ENCODE measurements at regions not wholly inside any gene's neighbourhood (a gene's known extent, or its start where the extent isn't known, plus 50 kb on each side); places are given as distances from the start of the nearest gene placed in this dataset.

DNA sequence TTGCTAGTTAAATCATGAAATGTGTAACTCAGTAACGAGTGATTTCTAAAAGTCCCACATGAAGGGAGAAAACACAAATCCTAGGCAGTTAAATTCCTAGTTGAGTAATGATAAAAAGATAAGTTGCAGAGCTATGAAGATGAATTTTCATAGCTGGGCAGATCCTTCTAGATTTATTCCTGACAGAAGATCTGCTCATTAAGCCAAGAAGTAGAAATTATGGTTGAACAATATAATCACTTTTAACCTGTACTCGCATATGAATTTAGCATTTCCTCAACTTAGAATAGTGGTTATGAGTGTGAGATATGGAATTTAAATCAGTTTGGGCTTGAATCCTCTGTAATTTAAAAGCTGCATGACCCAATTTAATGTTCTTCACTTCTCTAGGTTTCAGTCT, 359.2 kb upstream of the HSF2 start:
- no peak for DNase-seq (ENCODE audit: low spot score in 2 of 2)
- Histone ChIP-seq H3K4me3 (no peak overlapping the region), H3K27me3 (no peaks in the 10 kb centered on the region), H3K4me1 (peaks cover 0 to 3% (median 0%) of the 10 kb centered on the region in 4 donors), H3K27ac (no peak overlapping the region), H3K36me3 (no peaks in the 10 kb centered on the region), H3K9me3 (no peaks in the 10 kb centered on the region)
- TF ChIP-seq EP300 (IDR thresholded peaks at IDR 0.05) (no peak), POLR2A (IDR thresholded peaks at IDR 0.05) (no peak)
- TF ChIP-seq, protein P1, sequence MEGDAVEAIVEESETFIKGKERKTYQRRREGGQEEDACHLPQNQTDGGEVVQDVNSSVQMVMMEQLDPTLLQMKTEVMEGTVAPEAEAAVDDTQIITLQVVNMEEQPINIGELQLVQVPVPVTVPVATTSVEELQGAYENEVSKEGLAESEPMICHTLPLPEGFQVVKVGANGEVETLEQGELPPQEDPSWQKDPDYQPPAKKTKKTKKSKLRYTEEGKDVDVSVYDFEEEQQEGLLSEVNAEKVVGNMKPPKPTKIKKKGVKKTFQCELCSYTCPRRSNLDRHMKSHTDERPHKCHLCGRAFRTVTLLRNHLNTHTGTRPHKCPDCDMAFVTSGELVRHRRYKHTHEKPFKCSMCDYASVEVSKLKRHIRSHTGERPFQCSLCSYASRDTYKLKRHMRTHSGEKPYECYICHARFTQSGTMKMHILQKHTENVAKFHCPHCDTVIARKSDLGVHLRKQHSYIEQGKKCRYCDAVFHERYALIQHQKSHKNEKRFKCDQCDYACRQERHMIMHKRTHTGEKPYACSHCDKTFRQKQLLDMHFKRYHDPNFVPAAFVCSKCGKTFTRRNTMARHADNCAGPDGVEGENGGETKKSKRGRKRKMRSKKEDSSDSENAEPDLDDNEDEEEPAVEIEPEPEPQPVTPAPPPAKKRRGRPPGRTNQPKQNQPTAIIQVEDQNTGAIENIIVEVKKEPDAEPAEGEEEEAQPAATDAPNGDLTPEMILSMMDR (IDR thresholded peaks at IDR 0.05), result no peak
- 87 to 90% methylated on average over 2 of the region's 2 CpGs for WGBS, 2 donors

DNA sequence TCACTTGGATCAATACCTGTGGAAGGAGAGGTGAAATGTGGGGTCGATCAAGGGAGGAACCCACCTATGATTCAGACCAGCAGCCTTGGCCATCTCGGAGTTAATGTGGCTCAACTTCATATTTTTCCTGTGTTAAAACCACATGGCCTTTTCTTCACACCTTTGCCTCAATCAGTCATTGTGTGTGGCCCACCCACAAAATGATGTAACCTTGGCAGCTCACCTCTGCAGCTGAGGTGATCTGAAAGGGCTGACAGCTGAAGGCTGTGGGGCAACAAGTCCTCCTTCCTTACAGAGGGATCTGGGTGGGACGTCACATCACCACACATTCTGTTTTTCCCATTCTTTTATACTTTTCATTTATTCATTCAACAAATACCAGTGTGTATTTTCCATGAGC, 357.1 kb upstream of the HSF2 start:
- WGBS, 2 donors, result 85 to 89% methylated on average over 3 of the region's 3 CpGs
- no peaks in the 10 kb centered on the region for H3K9me3 ChIP-seq

DNA sequence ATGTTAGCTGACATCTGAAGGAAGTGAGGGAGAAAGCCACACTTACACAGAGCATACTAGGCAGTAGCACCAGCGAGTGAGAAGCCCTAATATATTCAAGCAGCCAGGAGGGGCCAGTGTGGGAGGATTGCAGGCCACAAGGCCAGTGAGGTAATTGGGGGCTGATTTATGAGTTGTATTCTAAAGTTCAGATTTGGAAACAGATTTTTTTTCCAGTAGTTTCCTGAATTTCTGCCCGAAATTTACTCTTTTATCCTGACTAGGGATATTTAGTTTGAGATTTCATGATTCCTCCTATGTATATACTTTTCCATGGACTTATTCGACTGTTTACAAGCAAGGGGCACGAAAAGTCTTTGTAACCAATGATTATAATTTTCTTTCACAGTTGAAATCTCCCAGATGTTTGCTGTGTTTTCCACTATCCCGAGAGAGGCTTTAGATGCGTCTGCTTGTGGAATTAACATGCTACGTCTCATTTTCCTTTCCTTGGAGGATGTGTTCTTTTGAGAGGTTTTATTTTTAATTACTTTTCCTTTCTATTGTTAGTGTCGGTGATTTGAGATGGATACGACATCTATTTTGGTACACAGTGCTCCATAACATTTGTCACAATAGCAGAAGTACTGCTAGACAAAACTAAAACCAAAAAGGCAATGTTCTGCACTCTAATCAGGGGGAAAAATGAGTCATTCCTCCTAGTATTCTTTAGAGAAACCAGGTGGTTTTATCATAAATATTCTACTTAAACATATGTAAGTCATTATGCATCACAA, 356.3 kb upstream of the HSF2 start:
- no peaks in the 10 kb centered on the region for H3K27me3 ChIP-seq
- no peak overlapping the region for H3K27ac ChIP-seq
- TF ChIP-seq EP300 (IDR thresholded peaks at IDR 0.05), result no peak
- TF ChIP-seq, protein P1 (IDR thresholded peaks at IDR 0.05), result no peak
- no peak for TF ChIP-seq POLR2A (IDR thresholded peaks at IDR 0.05)
- no peak for DNase-seq (ENCODE audit: low spot score in 2 of 2)
- H3K36me3 ChIP-seq, result no peaks in the 10 kb centered on the region
- H3K4me1 ChIP-seq, result peaks cover 0 to 3% (median 0%) of the 10 kb centered on the region in 4 donors
- H3K9me3 ChIP-seq, result no peaks in the 10 kb centered on the region
- no peak overlapping the region for H3K4me3 ChIP-seq
- 39 to 52% methylated on average over 9 of the region's 9 CpGs for WGBS, 2 donors

More for the DNA sequence above, 357.1 kb upstream of the HSF2 start:
- Histone ChIP-seq H3K4me3 (no peak overlapping the region), H3K4me1 (peaks cover 0 to 3% (median 0%) of the 10 kb centered on the region in 4 donors), H3K36me3 (no peaks in the 10 kb centered on the region), H3K27me3 (no peaks in the 10 kb centered on the region), H3K27ac (no peak overlapping the region)
- TF ChIP-seq, protein P1 (IDR thresholded peaks at IDR 0.05), result no peak
- TF ChIP-seq EP300 (IDR thresholded peaks at IDR 0.05) (no peak), POLR2A (IDR thresholded peaks at IDR 0.05) (no peak)
- DNase-seq (ENCODE audit: low spot score in 2 of 2), result no peak

DNA sequence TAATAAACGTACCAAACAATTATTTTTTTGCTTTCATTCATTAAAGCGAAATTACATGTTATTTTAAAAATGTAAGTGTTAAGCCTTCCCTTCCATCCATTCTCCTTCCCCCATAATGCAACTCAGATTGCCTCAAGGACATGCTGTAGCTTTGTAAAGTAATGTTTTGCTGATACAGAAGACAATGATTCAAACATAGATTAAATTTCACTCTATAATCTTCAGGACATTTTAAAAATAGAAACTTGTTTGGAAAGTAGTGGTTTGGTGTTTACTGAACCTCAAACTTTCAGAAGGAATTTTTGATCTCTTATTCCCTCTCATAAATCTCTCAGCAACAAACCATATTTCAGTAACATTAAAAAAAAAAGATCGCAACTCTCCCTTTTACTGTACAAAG, 350.9 kb upstream of the HSF2 start:
- DNase-seq (ENCODE audit: low spot score in 2 of 2), result no peak
- Histone ChIP-seq H3K27me3 (no peaks in the 10 kb centered on the region), H3K4me1 (no peaks in the 10 kb centered on the region), H3K36me3 (no peaks in the 10 kb centered on the region), H3K4me3 (peak overlapping the region in 2 of 4 donors; percentile 22 to 28), H3K9me3 (no peaks in the 10 kb centered on the region), H3K27ac (no peak overlapping the region)
- WGBS, 2 donors, result 62 to 65% methylated on average over 3 of the region's 3 CpGs
- TF ChIP-seq POLR2A (IDR thresholded peaks at IDR 0.05) (no peak), EP300 (IDR thresholded peaks at IDR 0.05) (no peak)
- TF ChIP-seq, protein P1 (IDR thresholded peaks at IDR 0.05), result no peak

DNA sequence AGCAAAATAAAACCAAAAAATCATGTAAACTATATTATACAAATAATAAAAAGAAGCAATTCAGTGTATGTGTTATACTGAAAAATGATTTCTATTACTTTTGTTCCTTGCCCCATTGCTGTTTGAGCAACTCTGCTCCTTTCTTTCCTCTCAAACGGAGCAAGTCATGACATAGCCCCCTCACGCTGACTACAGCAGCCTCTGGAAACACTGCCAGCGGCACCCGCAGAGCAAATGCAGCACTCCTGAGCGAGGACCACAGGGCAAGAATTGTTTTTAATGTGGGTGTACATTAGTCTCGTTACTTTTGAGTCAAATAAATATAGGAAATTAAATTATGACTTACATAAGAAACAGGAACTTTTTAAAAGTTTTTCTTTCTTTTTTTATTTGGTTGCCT, 350.1 kb upstream of the HSF2 start:
- Histone ChIP-seq H3K9me3 (no peaks in the 10 kb centered on the region), H3K27ac (no peak overlapping the region), H3K4me1 (no peaks in the 10 kb centered on the region), H3K27me3 (no peaks in the 10 kb centered on the region), H3K4me3 (peak overlapping the region in 3 of 4 donors; percentile 14 to 28 (median 22)), H3K36me3 (no peaks in the 10 kb centered on the region)
- TF ChIP-seq POLR2A (IDR thresholded peaks at IDR 0.05), result no peak
- TF ChIP-seq, protein P1 (IDR thresholded peaks at IDR 0.05), result no peak
- TF ChIP-seq EP300 (IDR thresholded peaks at IDR 0.05), result no peak
- no peak for DNase-seq (ENCODE audit: low spot score in 2 of 2)
- WGBS, 2 donors, result 17 to 27% methylated on average over 6 of the region's 6 CpGs

Measured in tibial nerve (tissue), 4 donors.